ENCODE measurements at regions not wholly inside any gene's neighbourhood (a gene's known extent, or its start where the extent isn't known, plus 50 kb on each side); places are given as distances from the start of the nearest gene placed in this dataset.
"Not testable (repeated sequence)": the region's sequence is repeated elsewhere in the genome, so short reads cannot be mapped to it uniquely, and the experiment has no call there.

DNA sequence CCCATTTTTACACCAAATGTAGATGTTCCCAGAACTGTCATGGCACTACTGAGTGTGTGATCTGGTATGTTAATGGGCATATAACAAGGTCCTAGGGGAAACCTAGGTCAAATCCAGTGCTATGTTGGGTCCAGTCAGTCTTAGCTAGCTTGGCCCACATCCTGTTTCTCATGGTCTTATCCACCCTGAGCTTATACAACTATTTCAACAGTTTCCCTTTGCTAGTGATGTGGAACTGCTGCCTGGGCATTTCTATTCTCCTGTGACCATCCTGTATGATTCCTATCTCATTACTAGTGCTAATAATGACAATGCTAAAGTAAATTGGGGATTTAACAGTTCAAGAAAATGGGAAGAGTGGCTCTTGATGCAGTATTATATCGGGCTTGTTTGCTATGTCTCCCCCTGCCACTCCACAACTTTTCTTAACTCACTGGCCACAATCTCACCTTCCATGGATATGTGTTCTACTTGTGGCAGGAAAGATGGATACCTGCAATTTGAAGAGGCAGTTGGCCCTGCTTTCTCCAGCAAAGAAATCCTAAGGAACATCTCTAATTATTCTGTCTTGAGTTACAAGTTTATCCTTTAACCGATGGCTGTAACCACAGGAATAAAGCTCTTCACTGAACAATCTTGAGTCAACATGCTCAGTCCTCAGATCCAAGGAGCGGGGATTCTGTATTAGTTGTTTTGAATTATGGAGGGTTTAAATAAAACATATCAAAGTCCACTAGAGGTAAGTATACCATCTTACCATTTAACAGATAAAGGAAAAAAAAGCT, 707.8 kb downstream of the XPNPEP1 start:
- Mint-ChIP-seq H3K27me3 (ENCODE audit: low read depth) (no peaks in the 10 kb centered on the region), H3K4me3 (no peak overlapping the region), H3K27ac (ENCODE audit: unreplicated experiment) (no peak overlapping the region), H3K9me3 (no peaks in the 10 kb centered on the region), H3K36me3 (ENCODE audit: low read depth) (no peaks in the 10 kb centered on the region), H3K4me1 (no peaks in the 10 kb centered on the region)
- no peak for DNase-seq (ENCODE audit: low read depth, low spot score)
- TF ChIP-seq, protein P1, sequence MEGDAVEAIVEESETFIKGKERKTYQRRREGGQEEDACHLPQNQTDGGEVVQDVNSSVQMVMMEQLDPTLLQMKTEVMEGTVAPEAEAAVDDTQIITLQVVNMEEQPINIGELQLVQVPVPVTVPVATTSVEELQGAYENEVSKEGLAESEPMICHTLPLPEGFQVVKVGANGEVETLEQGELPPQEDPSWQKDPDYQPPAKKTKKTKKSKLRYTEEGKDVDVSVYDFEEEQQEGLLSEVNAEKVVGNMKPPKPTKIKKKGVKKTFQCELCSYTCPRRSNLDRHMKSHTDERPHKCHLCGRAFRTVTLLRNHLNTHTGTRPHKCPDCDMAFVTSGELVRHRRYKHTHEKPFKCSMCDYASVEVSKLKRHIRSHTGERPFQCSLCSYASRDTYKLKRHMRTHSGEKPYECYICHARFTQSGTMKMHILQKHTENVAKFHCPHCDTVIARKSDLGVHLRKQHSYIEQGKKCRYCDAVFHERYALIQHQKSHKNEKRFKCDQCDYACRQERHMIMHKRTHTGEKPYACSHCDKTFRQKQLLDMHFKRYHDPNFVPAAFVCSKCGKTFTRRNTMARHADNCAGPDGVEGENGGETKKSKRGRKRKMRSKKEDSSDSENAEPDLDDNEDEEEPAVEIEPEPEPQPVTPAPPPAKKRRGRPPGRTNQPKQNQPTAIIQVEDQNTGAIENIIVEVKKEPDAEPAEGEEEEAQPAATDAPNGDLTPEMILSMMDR (conservative IDR thresholded peaks at IDR 0.05): no peak

DNA sequence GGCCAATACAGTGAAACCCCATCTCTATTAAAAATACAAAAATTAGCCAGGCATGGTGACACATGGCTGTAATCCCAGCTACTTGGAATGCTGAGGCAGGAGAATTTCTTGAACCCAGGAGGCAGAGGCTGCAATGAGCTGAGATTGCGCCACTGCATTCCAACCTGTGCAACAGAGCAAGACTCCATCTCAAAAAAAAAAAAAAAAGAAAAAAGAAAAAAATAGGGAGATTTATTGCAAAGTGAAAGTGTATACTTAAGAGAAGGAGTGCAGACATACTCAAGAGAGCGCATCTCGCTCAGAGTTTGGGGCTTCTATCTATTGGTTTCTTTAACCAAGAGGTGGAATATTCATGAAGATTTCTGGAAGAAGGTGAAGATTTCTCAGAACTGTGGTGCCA, 708.4 kb downstream of the XPNPEP1 start:
- DNase-seq (ENCODE audit: low read depth, low spot score); H3K4me1 Mint-ChIP-seq; H3K27me3 Mint-ChIP-seq (ENCODE audit: low read depth); H3K36me3 Mint-ChIP-seq (ENCODE audit: low read depth); H3K27ac Mint-ChIP-seq (ENCODE audit: unreplicated experiment); H3K9me3 Mint-ChIP-seq; H3K4me3 Mint-ChIP-seq: not testable (repeated sequence)

DNA sequence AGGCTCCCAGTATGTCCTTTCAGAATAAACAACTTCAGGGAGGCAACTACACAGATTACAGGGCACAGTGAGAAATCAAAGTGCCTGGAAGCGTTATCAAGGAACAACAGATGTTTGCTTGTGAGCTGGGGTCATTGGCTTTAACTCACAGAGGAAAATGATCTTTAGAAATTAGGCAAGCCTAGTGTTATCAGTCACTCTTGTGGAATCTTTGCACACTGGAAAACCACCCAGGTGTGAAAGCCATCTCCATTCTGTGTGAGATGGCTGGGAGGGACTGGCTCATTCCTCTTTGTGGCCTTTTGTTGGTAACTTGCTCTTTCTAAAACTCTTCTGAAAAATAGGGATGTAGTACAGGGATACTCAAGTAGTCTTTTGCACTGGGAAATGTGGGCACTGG, 716.0 kb downstream of the XPNPEP1 start:
- Mint-ChIP-seq H3K4me3 (no peak overlapping the region), H3K36me3 (ENCODE audit: low read depth) (no peaks in the 10 kb centered on the region), H3K27me3 (ENCODE audit: low read depth) (no peaks in the 10 kb centered on the region), H3K27ac (ENCODE audit: unreplicated experiment) (no peak overlapping the region), H3K9me3 (no peaks in the 10 kb centered on the region), H3K4me1 (no peaks in the 10 kb centered on the region)
- TF ChIP-seq, protein P1 (conservative IDR thresholded peaks at IDR 0.05): no peak
- no peak for DNase-seq (ENCODE audit: low read depth, low spot score)

DNA sequence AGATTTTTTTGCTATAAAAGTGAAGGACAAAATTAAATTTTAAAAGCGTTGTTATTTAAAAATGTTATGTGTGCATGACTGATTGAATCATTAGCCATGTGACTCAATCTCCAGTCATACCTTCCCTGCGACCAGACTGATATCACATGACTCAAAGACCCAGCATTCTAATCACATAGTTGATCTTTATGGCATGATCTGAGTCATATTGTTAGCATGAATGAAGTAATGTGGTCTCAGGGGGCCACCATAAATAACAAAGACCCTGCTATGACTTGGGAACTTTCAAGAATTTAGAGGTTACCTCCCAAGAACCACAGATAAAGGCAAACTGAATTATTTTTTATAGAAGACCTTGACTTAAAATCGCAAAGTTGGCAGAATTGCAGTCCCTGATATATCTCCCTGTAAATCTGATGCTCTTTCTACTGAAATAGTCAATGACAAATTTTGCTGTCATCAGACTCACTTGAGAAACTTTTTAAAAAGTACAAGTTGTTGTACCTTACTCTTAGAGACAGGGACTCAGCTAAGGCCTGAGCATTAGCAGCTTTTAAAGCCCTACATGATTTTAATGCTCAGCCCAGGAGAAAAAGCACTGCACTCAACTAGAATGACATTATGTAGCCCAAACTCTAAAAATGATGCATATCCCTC, 717.3 kb downstream of the XPNPEP1 start:
- no peak for DNase-seq (ENCODE audit: low read depth, low spot score)
- H3K27ac Mint-ChIP-seq (ENCODE audit: unreplicated experiment): no peak overlapping the region
- H3K4me1 Mint-ChIP-seq: no peaks in the 10 kb centered on the region

DNA sequence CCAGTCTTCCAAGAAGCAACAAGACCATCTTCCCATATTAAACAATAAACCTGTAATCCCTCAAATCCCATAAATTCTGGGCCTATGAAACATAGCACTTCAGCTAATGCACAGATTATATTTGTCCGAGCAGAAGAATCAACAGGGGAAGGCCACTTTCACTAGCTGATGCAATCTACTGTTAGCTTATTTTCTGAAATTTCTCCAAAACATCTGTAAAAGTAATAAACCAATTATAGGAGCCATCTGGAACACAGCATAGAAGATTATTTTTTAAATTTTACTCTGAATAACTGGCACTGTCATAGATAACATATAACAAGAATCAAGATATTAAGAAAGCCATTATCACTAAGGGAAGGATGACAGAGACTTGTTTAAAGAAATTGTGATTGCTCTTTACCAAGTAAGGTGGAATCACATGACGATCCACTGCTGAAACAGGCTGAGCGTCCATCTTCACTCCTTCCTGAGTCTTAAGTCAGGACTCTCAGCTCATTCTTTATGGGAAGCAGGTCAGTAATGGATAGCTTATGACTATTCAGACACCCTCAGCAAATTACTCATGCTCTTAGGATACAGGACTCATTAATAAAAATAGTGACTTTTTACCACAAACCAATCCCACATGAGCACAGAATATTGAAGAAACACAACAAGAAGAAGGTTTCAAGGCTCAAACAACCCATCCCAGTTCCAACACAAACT, 719.5 kb downstream of the XPNPEP1 start:
- Mint-ChIP-seq H3K4me1 (no peaks in the 10 kb centered on the region), H3K27me3 (ENCODE audit: low read depth) (no peaks in the 10 kb centered on the region), H3K9me3 (no peaks in the 10 kb centered on the region), H3K4me3 (no peak overlapping the region), H3K36me3 (ENCODE audit: low read depth) (no peaks in the 10 kb centered on the region), H3K27ac (ENCODE audit: unreplicated experiment) (no peak overlapping the region)
- TF ChIP-seq, protein P1 (conservative IDR thresholded peaks at IDR 0.05): no peak
- no peak for DNase-seq (ENCODE audit: low read depth, low spot score)

More for the DNA sequence above, 717.3 kb downstream of the XPNPEP1 start:
- H3K36me3 Mint-ChIP-seq (ENCODE audit: low read depth): no peaks in the 10 kb centered on the region
- TF ChIP-seq, protein P1 (conservative IDR thresholded peaks at IDR 0.05): no peak
- H3K4me3 Mint-ChIP-seq: no peak overlapping the region
- H3K9me3 Mint-ChIP-seq: no peaks in the 10 kb centered on the region
- H3K27me3 Mint-ChIP-seq (ENCODE audit: low read depth): no peaks in the 10 kb centered on the region

All from neural crest cell (in vitro differentiated cells).